HG02588 (cell line): ENCODE measurements at regions not wholly inside any gene's neighbourhood (a gene's known extent, or its start where the extent isn't known, plus 50 kb on each side); places are given as distances from the start of the nearest gene placed in this dataset.
"Not testable (repeated sequence)": the region's sequence is repeated elsewhere in the genome, so short reads cannot be mapped to it uniquely, and the experiment has no call there.

Experiments
- ATAC-seq: cut with Tn5 transposase; IDR thresholded peaks from one replicate; pipeline ENCODE4 v1.9.1; 2021; ENCODE audit warnings: mild to moderate bottlenecking, moderate library complexity; ENCODE audit not compliant: unreplicated experiment

DNA sequence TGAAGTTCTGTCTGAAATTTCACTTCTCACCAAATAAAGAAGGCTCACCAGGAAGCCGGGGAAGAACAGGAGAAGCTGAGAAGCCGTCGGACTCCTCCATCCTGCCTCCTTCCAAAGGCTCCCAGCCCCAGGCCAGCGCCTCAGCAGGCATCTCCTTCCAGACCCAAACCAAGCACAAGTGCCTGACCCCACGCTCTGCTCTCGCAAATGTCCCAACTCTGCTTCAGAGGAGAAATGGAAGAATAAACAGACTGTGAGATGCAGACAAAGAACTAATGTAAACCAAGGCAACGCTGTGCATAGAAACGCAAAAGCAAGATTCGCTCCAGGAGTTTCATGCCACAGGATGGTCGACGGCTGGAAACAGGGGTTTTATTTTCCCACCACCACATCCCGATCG is 100.3 kb upstream of the EXOC2 start:
- no peak for ATAC-seq

DNA sequence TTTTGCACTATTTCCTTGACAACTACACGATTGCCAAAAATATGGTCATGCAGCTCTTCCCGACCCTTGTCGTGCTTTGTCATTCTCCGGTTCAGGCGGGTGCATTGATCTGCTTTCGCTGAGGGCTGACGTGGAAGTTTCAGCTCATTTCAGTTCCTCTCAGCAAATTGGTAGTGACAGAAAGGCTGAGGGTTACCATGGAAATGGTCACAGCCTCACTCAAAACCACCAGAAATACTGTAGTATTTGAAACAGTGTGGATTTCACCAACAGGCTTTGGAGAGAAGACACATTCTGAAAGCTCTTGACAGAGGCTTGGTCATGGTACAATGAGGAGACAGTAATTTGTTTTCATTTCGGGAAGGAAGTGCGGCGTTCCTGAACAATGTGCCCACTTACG is 99.7 kb upstream of the EXOC2 start:
- no peak for ATAC-seq

DNA sequence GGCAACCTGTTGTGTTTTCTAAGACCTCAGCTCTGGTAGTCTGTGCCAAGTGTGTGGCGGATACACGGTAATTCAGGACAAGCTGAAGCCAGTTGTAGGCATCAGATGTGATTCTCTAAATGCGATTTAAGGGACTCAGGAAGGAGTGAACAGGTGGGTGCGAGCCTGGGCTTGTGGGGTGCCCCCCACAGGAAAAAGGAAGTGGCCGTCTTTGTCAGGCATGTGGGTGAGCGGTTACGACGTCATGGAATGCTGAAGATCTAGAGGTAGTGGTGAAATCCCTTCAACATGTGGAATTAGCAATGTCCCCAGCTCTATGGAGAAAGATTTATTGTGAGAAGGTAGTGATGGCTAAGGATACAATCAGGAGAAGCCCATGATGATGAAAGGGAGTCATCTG is 95.1 kb upstream of the EXOC2 start:
- no peak for ATAC-seq

GRCh38 chr6:786946-787763 is 94.2 kb upstream of the EXOC2 start:
- no peak for ATAC-seq

DNA sequence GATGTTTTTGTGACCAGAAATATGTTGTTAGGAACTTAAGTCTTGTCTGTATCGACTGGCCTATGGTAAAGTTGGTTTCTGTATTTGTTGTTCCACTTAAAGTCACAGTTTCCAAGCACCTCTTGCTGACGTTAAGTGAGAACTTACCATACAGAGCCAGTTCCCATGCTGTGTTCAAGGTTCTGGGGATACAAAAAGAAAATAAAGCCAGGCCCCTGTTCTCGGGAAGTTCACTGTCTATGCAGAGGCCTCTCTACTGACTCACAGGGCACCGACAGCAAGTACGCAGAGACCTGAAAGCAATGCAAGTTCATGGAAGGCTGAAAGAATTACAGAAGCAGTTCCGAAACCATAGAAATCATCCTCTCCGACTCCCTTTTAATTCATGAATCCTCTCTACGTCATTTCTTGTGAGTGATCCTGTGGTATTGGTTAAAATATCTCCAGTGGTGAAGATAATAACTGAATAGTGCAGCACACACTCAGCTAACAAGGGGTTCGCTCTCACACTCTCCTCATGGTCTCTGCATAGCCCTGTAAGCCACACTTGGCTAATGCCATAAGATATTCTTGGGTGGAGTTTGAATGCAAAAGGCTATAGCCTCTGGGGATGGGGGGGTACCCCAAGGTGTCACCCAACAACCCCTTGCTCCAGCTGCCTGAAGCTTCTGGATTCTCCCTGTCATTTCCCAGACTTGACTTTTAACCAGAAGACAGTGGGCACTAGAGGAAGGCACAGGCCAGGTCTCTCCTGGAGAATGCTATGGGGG is 91.2 kb upstream of the EXOC2 start:
- ATAC-seq: no peak

DNA sequence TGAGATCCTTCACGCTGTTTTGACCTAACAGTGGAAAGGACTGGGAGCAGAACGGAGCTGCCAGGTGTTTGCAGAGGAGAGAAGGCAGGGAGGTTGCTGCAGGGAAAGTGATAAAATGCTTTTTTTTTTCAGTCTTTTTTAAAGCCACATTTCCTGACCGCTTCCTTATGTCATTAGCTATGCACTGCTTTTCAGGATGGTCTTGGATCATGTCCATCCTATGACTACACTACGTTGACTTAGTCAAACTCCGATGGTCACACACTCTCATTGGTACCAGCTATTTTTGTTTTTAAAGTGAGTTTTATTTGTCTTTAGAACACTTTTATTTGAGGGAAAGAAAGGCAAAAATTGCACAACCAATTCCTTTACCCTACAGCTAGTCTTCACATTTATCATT is 89.2 kb upstream of the EXOC2 start:
- ATAC-seq: no peak

DNA sequence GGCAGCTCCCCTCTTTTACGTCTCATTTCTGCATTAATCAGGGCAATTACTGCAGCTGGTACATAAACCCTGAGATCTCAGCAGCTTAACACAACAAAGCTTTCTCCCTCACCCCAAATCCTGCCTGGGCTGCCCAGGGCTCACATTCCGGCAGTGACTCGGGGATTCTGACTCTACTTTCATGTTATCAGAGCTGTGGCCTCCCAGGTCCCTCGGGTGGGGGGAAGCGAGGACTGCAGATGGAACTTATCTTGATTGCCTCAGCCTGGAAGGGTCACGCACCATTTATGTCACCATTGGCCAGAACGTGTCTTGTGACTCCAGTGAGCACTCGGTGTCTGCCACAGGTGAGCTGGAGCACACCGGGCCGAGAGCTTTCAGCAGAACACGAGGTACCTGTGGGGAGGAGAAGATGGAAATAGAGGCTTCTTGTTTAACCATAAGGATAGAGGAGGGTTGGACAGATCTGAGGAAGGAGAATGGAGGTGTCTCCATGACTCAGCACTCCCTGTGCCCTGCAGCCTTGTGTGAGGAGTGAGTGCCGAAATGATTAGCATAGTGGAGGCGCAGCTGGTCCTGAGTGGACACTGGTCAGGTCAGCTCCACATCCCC is 88.5 kb upstream of the EXOC2 start:
- no peak for ATAC-seq

- ATAC-seq: no peak
Measured at GRCh38 chr6:780706-781105, 87.8 kb upstream of the EXOC2 start.

DNA sequence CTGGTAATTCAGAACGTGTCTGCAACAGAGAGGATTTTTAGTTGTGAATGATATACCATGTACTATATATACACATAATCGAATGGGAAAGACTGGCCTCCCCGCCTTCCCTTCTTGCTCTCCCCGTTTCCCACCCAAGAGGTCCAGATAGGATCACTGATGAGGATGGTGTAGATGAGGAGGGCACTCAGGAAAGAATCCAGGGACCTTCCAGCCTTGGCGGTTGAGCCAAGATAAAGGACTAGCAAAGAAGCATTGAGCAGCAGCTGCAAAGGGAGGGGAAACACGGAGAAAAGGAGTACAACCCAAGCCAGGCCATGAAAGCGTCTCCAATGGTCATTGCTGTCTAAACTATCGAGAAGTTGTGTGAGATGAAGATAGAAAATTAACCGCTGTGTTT is 84.0 kb upstream of the EXOC2 start:
- no peak for ATAC-seq

DNA sequence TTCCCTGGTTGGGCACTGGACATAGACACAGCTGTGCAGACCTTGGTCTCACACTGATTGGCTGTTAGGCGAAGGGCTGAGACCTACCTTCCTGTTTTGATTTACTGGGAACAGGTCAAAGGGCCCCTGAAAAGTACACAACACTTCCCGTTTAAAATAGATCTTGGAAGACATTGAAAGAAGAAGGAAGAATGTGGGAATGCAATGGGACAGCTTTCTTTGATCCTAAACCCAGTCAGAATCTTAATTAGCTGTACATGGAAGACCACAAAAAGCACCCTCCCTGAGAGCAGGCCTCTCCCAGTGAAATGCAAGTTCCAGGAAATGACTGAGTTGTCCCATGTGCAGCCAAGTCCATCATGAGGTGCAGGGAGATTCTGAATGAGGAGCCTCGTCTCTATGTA is 83.6 kb upstream of the EXOC2 start:
- ATAC-seq: no peak

DNA sequence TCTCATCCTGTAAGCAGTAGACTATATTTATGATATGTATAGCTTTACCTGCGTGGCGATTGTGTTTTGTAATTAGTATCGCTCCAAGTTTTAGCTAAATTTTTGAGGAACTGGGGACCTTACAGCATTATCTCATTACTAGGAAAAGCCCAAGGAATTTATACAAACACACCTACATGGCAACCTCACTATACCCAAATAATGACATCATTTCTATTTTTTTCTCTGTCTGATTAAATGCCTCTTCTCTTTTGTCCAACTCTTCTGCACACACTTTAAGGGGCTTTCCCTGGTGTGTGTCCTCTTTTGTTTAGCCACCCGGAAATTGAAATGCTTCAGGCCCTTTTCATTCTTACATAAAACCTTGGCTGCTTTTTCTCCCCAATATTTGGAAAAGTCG is 82.9 kb upstream of the EXOC2 start:
- ATAC-seq: no peak

- not testable (repeated sequence) for ATAC-seq
Measured at GRCh38 chr6:771683-772082, 78.7 kb upstream of the EXOC2 start.

DNA sequence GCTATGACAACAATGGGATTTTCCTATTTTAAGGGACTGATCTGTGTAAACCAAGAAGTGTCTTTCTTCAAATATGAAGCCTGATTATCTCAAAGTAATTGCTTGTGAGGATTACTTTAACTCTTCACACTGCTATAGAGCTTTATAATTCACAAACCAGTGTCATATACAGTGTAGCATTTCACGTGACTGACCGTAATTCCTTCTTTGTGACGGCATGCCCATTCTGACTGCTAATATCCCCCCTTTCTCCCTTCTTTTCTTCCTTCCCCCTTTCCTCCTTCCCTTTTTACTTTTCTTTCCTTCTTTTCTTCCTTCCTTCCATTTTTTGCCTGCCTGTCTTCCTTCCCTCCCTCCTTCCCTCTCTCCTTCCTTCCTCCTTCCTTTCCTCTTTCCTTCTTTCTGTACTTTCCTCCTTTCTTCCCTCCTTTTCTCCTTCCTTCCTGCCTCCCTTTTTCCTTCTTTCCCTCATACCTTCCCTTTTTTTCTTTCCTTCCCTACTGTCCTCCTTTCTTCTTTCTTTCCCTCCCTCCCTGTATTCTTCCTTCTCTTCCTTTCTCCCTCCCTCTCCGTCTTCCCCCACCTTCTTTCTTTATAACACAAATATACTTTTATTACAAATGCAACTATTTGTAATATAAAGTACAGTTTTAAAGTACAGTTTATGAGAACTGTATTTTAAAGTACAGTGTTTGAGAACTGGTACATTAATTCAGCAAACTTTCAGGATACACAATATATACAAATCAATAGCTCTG is 75.0 kb upstream of the EXOC2 start:
- no peak for ATAC-seq

- ATAC-seq: no peak
Measured at GRCh38 chr6:766625-767024, 73.7 kb upstream of the EXOC2 start.

DNA sequence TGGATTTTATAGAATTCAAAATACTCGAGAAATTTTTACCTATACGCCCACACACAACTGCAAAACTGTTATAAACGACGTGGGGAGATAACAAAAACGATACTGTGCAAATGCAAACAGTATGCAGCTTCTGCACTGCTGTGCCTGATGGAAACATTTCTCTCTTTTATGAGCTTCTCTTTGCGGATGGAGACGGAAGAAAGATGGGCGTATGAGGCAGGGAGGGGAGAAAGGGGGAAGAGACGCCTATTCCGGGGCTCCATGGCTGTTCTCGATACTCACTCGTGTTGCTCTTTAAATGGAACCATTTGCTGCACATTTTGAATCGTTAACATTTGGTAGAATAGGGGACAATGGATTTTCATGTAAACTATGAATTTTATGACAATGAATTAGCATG is 69.1 kb upstream of the EXOC2 start:
- ATAC-seq: no peak

- ATAC-seq: no peak
Measured at GRCh38 chr6:760982-761955, 68.3 kb upstream of the EXOC2 start.

- no peak for ATAC-seq
Measured at GRCh38 chr6:759729-760128, 66.8 kb upstream of the EXOC2 start.

- ATAC-seq: no peak
Measured at GRCh38 chr6:756224-756623, 63.3 kb upstream of the EXOC2 start.

- ATAC-seq: no peak
Measured at GRCh38 chr6:754202-754601, 61.3 kb upstream of the EXOC2 start.

DNA sequence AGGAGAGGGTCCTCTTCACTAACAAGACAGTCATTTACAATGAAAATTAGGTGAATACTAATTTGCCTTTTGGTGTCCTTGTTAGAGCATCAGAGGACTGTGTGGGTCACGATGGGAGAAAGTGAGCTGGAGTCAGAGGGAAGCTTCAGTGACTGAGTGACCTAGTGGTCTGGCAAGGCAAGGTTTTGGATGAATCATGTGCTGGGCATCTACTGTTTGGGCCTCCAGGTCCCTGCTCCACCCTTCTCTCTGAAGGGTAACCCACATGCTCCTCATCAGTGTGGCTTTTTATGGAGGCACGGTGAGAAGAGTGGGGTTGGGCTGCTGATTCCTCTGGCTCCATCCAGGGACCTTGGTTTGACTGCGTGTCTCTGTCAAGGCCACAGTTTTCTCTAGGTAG is 60.5 kb upstream of the EXOC2 start:
- ATAC-seq: no peak
